ENCODE measurements at regions not wholly inside any gene's neighbourhood (a gene's known extent, or its start where the extent isn't known, plus 50 kb on each side); places are given as distances from the start of the nearest gene placed in this dataset.

DNA sequence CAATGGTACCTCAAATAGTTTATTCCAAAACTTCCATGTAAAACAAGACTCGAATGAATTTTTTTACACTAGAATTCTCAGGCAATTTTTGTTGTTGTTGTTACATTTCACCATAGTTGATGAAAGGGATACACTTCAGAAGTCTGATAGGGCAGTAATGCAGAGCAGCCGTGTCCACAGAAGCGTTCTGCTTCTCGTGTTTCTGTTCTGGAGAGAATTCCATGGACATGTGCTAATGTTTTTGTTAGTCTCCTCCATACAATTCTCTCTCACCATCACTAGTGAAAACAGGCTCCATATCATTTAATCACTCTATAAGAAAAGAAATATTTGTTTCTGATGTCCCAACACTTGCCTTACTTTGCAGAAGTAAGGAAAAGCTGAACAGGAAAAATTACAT is 606.1 kb downstream of the SLC16A7 start:
- TF ChIP-seq KLF13 (tag; IDR thresholded peaks at IDR 0.05; ENCODE audit: borderline replicate concordance, low read depth), result no peak
- no peak for TF ChIP-seq ZFP91 (CRISPR knock-in tag; IDR thresholded peaks at IDR 0.05)
- TF ChIP-seq RBBP5 (IDR thresholded peaks at IDR 0.05; ENCODE audit: borderline replicate concordance, insufficient read depth, low read length, poor library complexity, severe bottlenecking), result no peak
- TF ChIP-seq ZKSCAN1 (IDR thresholded peaks at IDR 0.05; ENCODE audit: low read depth, low read length), result no peak
- TF ChIP-seq, protein P1, sequence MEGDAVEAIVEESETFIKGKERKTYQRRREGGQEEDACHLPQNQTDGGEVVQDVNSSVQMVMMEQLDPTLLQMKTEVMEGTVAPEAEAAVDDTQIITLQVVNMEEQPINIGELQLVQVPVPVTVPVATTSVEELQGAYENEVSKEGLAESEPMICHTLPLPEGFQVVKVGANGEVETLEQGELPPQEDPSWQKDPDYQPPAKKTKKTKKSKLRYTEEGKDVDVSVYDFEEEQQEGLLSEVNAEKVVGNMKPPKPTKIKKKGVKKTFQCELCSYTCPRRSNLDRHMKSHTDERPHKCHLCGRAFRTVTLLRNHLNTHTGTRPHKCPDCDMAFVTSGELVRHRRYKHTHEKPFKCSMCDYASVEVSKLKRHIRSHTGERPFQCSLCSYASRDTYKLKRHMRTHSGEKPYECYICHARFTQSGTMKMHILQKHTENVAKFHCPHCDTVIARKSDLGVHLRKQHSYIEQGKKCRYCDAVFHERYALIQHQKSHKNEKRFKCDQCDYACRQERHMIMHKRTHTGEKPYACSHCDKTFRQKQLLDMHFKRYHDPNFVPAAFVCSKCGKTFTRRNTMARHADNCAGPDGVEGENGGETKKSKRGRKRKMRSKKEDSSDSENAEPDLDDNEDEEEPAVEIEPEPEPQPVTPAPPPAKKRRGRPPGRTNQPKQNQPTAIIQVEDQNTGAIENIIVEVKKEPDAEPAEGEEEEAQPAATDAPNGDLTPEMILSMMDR (IDR thresholded peaks at IDR 0.05 in 2 of 3, conservative IDR thresholded peaks at IDR 0.05 in 1 of 3; ENCODE audit: insufficient read depth in 2 of 3, low read depth in 1 of 3, low read length in 3 of 3), result no peak
- TF ChIP-seq FOXK1 (CRISPR knock-in tag; IDR thresholded peaks at IDR 0.05; ENCODE audit: borderline replicate concordance), result no peak
- TF ChIP-seq TFAM (CRISPR knock-in tag; conservative IDR thresholded peaks at IDR 0.05), result no peak
- no peak for TF ChIP-seq ZNF143 (CRISPR knock-in tag; IDR thresholded peaks at IDR 0.05)

All from K562 (cell line).